ENCODE measurements at regions not wholly inside any gene's neighbourhood (a gene's known extent, or its start where the extent isn't known, plus 50 kb on each side); places are given as distances from the start of the nearest gene placed in this dataset.
"Not testable (repeated sequence)": the region's sequence is repeated elsewhere in the genome, so short reads cannot be mapped to it uniquely, and the experiment has no call there.

DNA sequence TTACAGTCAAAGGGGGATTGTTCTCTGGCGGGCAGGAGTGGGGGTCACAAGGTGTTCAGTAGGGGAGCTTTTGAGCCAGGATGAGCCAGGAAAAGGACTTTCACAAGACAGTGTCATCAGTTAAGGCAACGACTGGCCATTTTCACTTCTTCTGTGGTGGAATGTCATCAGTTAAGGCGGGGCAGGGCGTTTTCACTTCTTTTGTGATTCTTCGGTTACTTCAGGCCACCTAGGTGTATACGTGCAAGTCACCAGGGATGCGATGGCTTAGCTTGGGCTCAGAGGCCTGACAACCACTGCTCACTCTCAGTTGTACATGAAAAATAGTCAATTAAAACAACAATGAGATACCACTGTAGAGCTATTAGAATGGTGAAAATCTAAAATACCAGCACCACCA, 281.2 kb downstream of the INSIG2 start:
- H3K4me1 ChIP-seq (ENCODE audit: control insufficient read depth, insufficient read depth, low read length); H3K9me3 ChIP-seq (replicated peaks; ENCODE audit: control insufficient read depth, insufficient read depth, low read length); H3K4me3 ChIP-seq; intact Hi-C loops (cut with micrococcal nuclease; ENCODE audit: unreplicated experiment); H4K20me1 ChIP-seq (ENCODE audit: control insufficient read depth, insufficient read depth); H3K4me2 ChIP-seq (ENCODE audit: control insufficient read depth, insufficient read depth); H3K27ac ChIP-seq (ENCODE audit: control insufficient read depth, insufficient read depth); H3K27me3 ChIP-seq (replicated peaks in 1 of 2; ENCODE audit: control insufficient read depth in 2 of 2, insufficient read depth in 2 of 2, low read length in 1 of 2); DNase-seq (ENCODE audit: low read depth, low spot score); H3K36me3 ChIP-seq (ENCODE audit: control insufficient read depth in 2 of 2, insufficient read depth in 2 of 2, low read length in 1 of 2); H3K9ac ChIP-seq (ENCODE audit: control insufficient read depth, insufficient read depth, low read length); H3K79me2 ChIP-seq (ENCODE audit: control insufficient read depth, insufficient read depth, low read length); SMC1A ChIA-PET (ENCODE audit: uncharacterized antibody, unreplicated experiment); RAD21 ChIA-PET (ENCODE audit: unreplicated experiment); in situ Hi-C loops (cut with MboI); H2AFZ ChIP-seq (ENCODE audit: control insufficient read depth, low read depth, low read length); ATAC-seq; BruUV-seq (replicated peaks); POLR2A ChIA-PET: not testable (repeated sequence)
- WGBS (ENCODE audit: insufficient coverage, insufficient replicate concordance, low lambda C conversion rate, missing lambda C conversion rate) = 44% methylated on average over 6 of the region's 7 CpGs
- FAIRE-seq = peak; percentile 59
- CTCF ChIA-PET = interaction anchor here (0.8 to 2.2 kb wide), 2 partner anchors 14 to 148 kb away, joined by 3 to 6 read pairs; no protein-coding TSS in a partner anchor

DNA sequence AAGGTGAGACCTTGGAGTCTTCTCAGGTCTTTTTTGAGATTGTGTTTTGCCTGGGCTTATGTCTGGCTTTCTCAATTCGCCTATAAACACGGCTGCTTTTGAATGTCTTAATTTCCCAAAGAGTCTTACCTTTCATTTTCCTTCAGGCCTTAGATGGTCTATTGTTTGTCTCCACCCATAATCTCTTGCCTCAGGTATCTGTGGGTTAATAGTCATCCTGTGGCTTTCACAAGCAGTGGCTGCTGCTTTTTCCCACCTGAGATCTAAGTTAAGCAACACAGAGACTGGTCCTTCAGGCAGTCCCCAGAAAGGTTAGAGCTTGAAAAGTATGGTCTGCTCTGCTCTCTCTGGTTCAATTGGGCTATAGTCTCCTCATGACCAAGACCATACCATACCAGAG, 275.3 kb downstream of the INSIG2 start:
- no TSS peak for BruUV-seq (replicated peaks)
- Histone ChIP-seq H3K79me2 (ENCODE audit: control insufficient read depth, insufficient read depth, low read length) (no peaks in the 10 kb centered on the region), H3K9me3 (replicated peaks; ENCODE audit: control insufficient read depth, insufficient read depth, low read length) (no peaks in the 10 kb centered on the region), H3K27ac (ENCODE audit: control insufficient read depth, insufficient read depth) (no peak overlapping the region), H2AFZ (ENCODE audit: control insufficient read depth, low read depth, low read length) (no peak overlapping the region), H3K36me3 (ENCODE audit: control insufficient read depth in 2 of 2, insufficient read depth in 2 of 2, low read length in 1 of 2) (no peaks in the 10 kb centered on the region), H3K27me3 (replicated peaks in 1 of 2; ENCODE audit: control insufficient read depth in 2 of 2, insufficient read depth in 2 of 2, low read length in 1 of 2) (no peaks in the 10 kb centered on the region), H3K9ac (ENCODE audit: control insufficient read depth, insufficient read depth, low read length) (no peak overlapping the region), H3K4me1 (ENCODE audit: control insufficient read depth, insufficient read depth, low read length) (no peaks in the 10 kb centered on the region), H3K4me3 (no peak overlapping the region), H4K20me1 (ENCODE audit: control insufficient read depth, insufficient read depth) (no peaks in the 10 kb centered on the region), H3K4me2 (ENCODE audit: control insufficient read depth, insufficient read depth) (no peak overlapping the region)
- no peak for ATAC-seq
- no peak for FAIRE-seq
- ChIA-PET SMC1A (ENCODE audit: uncharacterized antibody, unreplicated experiment) (interaction anchor here (0.7 kb wide), 1 partner anchor 510 kb away, joined by 3 read pairs; no protein-coding TSS in a partner anchor), POLR2A (no interaction called here), CTCF (interaction anchor here (0.6 to 1.2 kb wide), 2 partner anchors 251 to 492 kb away, joined by 3 to 4 read pairs; no protein-coding TSS in a partner anchor), RAD21 (ENCODE audit: unreplicated experiment) (no interaction called here)
- intact Hi-C loops (cut with micrococcal nuclease; ENCODE audit: unreplicated experiment) = no loop called here
- 5% methylated on average over 2 of the region's 2 CpGs for WGBS (ENCODE audit: insufficient coverage, insufficient replicate concordance, low lambda C conversion rate, missing lambda C conversion rate)
- no peak for DNase-seq (ENCODE audit: low read depth, low spot score)
- in situ Hi-C loops (cut with MboI) = no loop called here
- TF ChIP-seq, protein P1, sequence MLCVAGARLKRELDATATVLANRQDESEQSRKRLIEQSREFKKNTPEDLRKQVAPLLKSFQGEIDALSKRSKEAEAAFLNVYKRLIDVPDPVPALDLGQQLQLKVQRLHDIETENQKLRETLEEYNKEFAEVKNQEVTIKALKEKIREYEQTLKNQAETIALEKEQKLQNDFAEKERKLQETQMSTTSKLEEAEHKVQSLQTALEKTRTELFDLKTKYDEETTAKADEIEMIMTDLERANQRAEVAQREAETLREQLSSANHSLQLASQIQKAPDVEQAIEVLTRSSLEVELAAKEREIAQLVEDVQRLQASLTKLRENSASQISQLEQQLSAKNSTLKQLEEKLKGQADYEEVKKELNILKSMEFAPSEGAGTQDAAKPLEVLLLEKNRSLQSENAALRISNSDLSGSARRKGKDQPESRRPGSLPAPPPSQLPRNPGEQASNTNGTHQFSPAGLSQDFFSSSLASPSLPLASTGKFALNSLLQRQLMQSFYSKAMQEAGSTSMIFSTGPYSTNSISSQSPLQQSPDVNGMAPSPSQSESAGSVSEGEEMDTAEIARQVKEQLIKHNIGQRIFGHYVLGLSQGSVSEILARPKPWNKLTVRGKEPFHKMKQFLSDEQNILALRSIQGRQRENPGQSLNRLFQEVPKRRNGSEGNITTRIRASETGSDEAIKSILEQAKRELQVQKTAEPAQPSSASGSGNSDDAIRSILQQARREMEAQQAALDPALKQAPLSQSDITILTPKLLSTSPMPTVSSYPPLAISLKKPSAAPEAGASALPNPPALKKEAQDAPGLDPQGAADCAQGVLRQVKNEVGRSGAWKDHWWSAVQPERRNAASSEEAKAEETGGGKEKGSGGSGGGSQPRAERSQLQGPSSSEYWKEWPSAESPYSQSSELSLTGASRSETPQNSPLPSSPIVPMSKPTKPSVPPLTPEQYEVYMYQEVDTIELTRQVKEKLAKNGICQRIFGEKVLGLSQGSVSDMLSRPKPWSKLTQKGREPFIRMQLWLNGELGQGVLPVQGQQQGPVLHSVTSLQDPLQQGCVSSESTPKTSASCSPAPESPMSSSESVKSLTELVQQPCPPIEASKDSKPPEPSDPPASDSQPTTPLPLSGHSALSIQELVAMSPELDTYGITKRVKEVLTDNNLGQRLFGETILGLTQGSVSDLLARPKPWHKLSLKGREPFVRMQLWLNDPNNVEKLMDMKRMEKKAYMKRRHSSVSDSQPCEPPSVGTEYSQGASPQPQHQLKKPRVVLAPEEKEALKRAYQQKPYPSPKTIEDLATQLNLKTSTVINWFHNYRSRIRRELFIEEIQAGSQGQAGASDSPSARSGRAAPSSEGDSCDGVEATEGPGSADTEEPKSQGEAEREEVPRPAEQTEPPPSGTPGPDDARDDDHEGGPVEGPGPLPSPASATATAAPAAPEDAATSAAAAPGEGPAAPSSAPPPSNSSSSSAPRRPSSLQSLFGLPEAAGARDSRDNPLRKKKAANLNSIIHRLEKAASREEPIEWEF (IDR thresholded peaks at IDR 0.05; ENCODE audit: insufficient replicate concordance, low read depth, low read length) = no peak
- no peak for TF ChIP-seq SMC3 (IDR thresholded peaks at IDR 0.05; ENCODE audit: borderline replicate concordance, low read length)
- no peak for TF ChIP-seq EZH2 (IDR thresholded peaks at IDR 0.05; ENCODE audit: borderline replicate concordance, control insufficient read depth, low read depth, low read length)
- TF ChIP-seq, protein P2, sequence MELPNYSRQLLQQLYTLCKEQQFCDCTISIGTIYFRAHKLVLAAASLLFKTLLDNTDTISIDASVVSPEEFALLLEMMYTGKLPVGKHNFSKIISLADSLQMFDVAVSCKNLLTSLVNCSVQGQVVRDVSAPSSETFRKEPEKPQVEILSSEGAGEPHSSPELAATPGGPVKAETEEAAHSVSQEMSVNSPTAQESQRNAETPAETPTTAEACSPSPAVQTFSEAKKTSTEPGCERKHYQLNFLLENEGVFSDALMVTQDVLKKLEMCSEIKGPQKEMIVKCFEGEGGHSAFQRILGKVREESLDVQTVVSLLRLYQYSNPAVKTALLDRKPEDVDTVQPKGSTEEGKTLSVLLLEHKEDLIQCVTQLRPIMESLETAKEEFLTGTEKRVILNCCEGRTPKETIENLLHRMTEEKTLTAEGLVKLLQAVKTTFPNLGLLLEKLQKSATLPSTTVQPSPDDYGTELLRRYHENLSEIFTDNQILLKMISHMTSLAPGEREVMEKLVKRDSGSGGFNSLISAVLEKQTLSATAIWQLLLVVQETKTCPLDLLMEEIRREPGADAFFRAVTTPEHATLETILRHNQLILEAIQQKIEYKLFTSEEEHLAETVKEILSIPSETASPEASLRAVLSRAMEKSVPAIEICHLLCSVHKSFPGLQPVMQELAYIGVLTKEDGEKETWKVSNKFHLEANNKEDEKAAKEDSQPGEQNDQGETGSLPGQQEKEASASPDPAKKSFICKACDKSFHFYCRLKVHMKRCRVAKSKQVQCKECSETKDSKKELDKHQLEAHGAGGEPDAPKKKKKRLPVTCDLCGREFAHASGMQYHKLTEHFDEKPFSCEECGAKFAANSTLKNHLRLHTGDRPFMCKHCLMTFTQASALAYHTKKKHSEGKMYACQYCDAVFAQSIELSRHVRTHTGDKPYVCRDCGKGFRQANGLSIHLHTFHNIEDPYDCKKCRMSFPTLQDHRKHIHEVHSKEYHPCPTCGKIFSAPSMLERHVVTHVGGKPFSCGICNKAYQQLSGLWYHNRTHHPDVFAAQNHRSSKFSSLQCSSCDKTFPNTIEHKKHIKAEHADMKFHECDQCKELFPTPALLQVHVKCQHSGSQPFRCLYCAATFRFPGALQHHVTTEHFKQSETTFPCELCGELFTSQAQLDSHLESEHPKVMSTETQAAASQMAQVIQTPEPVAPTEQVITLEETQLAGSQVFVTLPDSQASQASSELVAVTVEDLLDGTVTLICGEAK (IDR thresholded peaks at IDR 0.05; ENCODE audit: borderline replicate concordance) = no peak
- no peak for TF ChIP-seq SMAD1 (IDR thresholded peaks at IDR 0.05; ENCODE audit: low read depth, partially characterized antibody)

All from GM12878 (cell line).